H9 (cell line): ENCODE measurements at regions not wholly inside any gene's neighbourhood (a gene's known extent, or its start where the extent isn't known, plus 50 kb on each side); places are given as distances from the start of the nearest gene placed in this dataset.

Experiments used
- DNase-seq: peaks from one replicate; pipeline ENCODE4 v3.0.0-alpha.2; 2017
- H2AFZ ChIP-seq: one replicate; pipeline ENCODE4 v1.6.1; 2013; ENCODE audit warnings: mild to moderate bottlenecking, low read length, control low read depth, moderate library complexity
- H2AK5ac ChIP-seq: 2 replicates; pipeline ENCODE4 v1.6.1; 2013; ENCODE audit warnings: low read length, control low read depth, mixed read lengths; ENCODE audit not compliant: insufficient read length
- H2BK120ac ChIP-seq: one replicate; pipeline ENCODE4 v1.6.1; 2013; ENCODE audit warnings: low read depth, mild to moderate bottlenecking, low read length, control low read depth, inconsistent platforms; ENCODE audit not compliant: poor library complexity, severe bottlenecking
- H2BK12ac ChIP-seq: 2 replicates; pipeline ENCODE4 v1.6.1; 2013; ENCODE audit warnings: low read length, control low read depth, mixed read lengths, low read depth; ENCODE audit not compliant: insufficient read length
- H2BK15ac ChIP-seq: 2 replicates; pipeline ENCODE4 v1.6.1; 2013; ENCODE audit warnings: low read depth, low read length, control low read depth
- H2BK20ac ChIP-seq: one replicate; pipeline ENCODE4 v1.6.1; 2013; ENCODE audit warnings: low read depth, mild to moderate bottlenecking, low read length, control low read depth, inconsistent platforms; ENCODE audit not compliant: poor library complexity, severe bottlenecking
- H2BK5ac ChIP-seq: 2 replicates; pipeline ENCODE4 v1.6.1; 2013; ENCODE audit warnings: low read length, control low read depth, mixed read lengths; ENCODE audit not compliant: insufficient read length
- H3K14ac ChIP-seq: 2 replicates; pipeline ENCODE4 v1.6.1; 2013; ENCODE audit warnings: low read length, control low read depth; ENCODE audit not compliant: insufficient read depth
- H3K18ac ChIP-seq: 2 replicates; pipeline ENCODE4 v1.6.1; 2013; ENCODE audit warnings: low read depth, mild to moderate bottlenecking, mixed read lengths, low read length, control low read depth; ENCODE audit not compliant: insufficient read length
- H3K23ac ChIP-seq: 2 replicates; pipeline ENCODE4 v1.6.1; 2013; ENCODE audit warnings: low read length, control low read depth, mixed read lengths, low read depth; ENCODE audit not compliant: insufficient read length
- H3K23me2 ChIP-seq: 2 replicates; pipeline ENCODE4 v1.6.1; 2013; ENCODE audit warnings: low read depth, mild to moderate bottlenecking, mixed read lengths, low read length, control low read depth; ENCODE audit not compliant: insufficient read length, poor library complexity, severe bottlenecking
- H3K27ac ChIP-seq: 2 replicates; pipeline ENCODE4 v1.5.1; 2013; ENCODE audit warnings: low read length, control low read depth, mixed read lengths, low read depth; ENCODE audit not compliant: insufficient read length
- H3K27me3 ChIP-seq: 2 replicates; pipeline ENCODE4 v1.6.1; 2013; ENCODE audit warnings: low read length, control low read depth, inconsistent platforms; ENCODE audit not compliant: insufficient read depth
- H3K4ac ChIP-seq: 2 replicates; pipeline ENCODE4 v1.6.1; 2013; ENCODE audit warnings: low read depth, mild to moderate bottlenecking, control low read depth, inconsistent platforms, low read length, moderate library complexity
- H3K4me1 ChIP-seq: 2 replicates; pipeline ENCODE4 v1.6.1; 2013; ENCODE audit warnings: low read length, control low read depth, inconsistent platforms; ENCODE audit not compliant: insufficient read depth
- H3K4me2 ChIP-seq: 2 replicates; pipeline ENCODE4 v1.6.1; 2013; ENCODE audit warnings: low read length, control low read depth, mixed read lengths; ENCODE audit not compliant: insufficient read length, insufficient read depth
- H3K56ac ChIP-seq: 2 replicates; pipeline ENCODE4 v1.6.1; 2013; ENCODE audit warnings: low read depth, mild to moderate bottlenecking, mixed read lengths, low read length, control low read depth; ENCODE audit not compliant: insufficient read length
- H3K79me1 ChIP-seq: 2 replicates; pipeline ENCODE4 v1.6.1; 2013; ENCODE audit warnings: low read depth, mild to moderate bottlenecking, moderate library complexity, low read length, control low read depth, inconsistent platforms; ENCODE audit not compliant: insufficient read depth, poor library complexity, severe bottlenecking
- H3K79me2 ChIP-seq: 2 replicates; pipeline ENCODE4 v1.6.1; 2013; ENCODE audit warnings: low read length, control low read depth, inconsistent platforms; ENCODE audit not compliant: insufficient read depth
- H3K9ac ChIP-seq: 2 replicates; pipeline ENCODE4 v1.6.1; 2013; ENCODE audit warnings: low read length, control low read depth, mixed read lengths; ENCODE audit not compliant: insufficient read length; ENCODE audit errors: extremely low read depth
- H3K9me3 ChIP-seq: one replicate; pipeline ENCODE4 v1.6.1; 2013; ENCODE audit warnings: low read depth, low read length, inconsistent platforms; ENCODE audit not compliant: control insufficient read depth
- H3T11ph ChIP-seq: one replicate; pipeline ENCODE4 v1.6.1; 2013; ENCODE audit warnings: mild to moderate bottlenecking, low read length, control low read depth, inconsistent platforms
- H4K20me1 ChIP-seq: one replicate; pipeline ENCODE4 v1.6.1; 2013; ENCODE audit not compliant: control insufficient read depth, insufficient read length, insufficient read depth
- H4K5ac ChIP-seq: 2 replicates; pipeline ENCODE4 v1.6.1; 2013; ENCODE audit warnings: low read depth, mild to moderate bottlenecking, mixed read lengths, low read length, control low read depth; ENCODE audit not compliant: insufficient read length
- H4K8ac ChIP-seq: replicated peaks from 2 replicates; pipeline ENCODE4 v1.6.1; 2013; ENCODE audit warnings: low read length, control low read depth, mixed read lengths, low read depth; ENCODE audit not compliant: insufficient read length
- H4K91ac ChIP-seq: 2 replicates; pipeline ENCODE4 v1.6.1; 2013; ENCODE audit warnings: low read depth, mild to moderate bottlenecking, moderate library complexity, mixed read lengths, low read length, control low read depth; ENCODE audit not compliant: insufficient read length
- H3K27ac Mint-ChIP-seq, 3 experiments: 2 replicates in 2 of 3; 3 replicates in 1 of 3; pipeline ENCODE4 v1.8.0; 2020 to 2021; ENCODE audit warnings: mixed read lengths in 3 of 3, mild to moderate bottlenecking in 1 of 3, moderate library complexity in 1 of 3
- H3K27me3 Mint-ChIP-seq: 2 replicates; pipeline ENCODE4 v1.8.0; 2021; ENCODE audit warnings: low read depth, mild to moderate bottlenecking, moderate library complexity, mixed read lengths
- H3K36me3 Mint-ChIP-seq, 3 experiments: 2 replicates in 2 of 3; 3 replicates in 1 of 3; pipeline ENCODE4 v1.8.0; 2020 to 2021; ENCODE audit warnings: low read depth in 3 of 3, mixed read lengths in 3 of 3; ENCODE audit not compliant: insufficient read depth in 1 of 3
- H3K4me1 Mint-ChIP-seq, 2 experiments: 2 replicates each; pipeline ENCODE4 v1.8.0; 2020; ENCODE audit warnings: mixed read lengths in 2 of 2
- H3K4me3 Mint-ChIP-seq, 2 experiments: 2 replicates in 1 of 2; 3 replicates in 1 of 2; pipeline ENCODE4 v1.8.0; 2020 to 2021; ENCODE audit warnings: mild to moderate bottlenecking in 2 of 2, mixed read lengths in 2 of 2, moderate library complexity in 1 of 2
- H3K9me3 Mint-ChIP-seq, 2 experiments: 2 replicates in 1 of 2; 3 replicates in 1 of 2; pipeline ENCODE4 v1.8.0; 2020; ENCODE audit warnings: mild to moderate bottlenecking in 2 of 2, mixed read lengths in 2 of 2, moderate library complexity in 1 of 2
- CTCF ChIP-seq: fragments of 200-600 bp; sonication (generic); conservative IDR thresholded peaks from 3 replicates; pipeline ENCODE4 v1.8.0; 2021; ENCODE audit warnings: antibody characterized with exemption, mild to moderate bottlenecking
- WGBS: extraction: QIAGEN DNeasy Blood & Tissue Kit; methylation state at CpG from one replicate; pipeline ENCODE4 v1.1.7; 2013; ENCODE audit warnings: missing lambda C conversion rate, low lambda C conversion rate, mixed read lengths; ENCODE audit not compliant: insufficient read length; ENCODE audit errors: extremely low coverage; 5-methylcytosine and 5-hydroxymethylcytosine counted together

DNA sequence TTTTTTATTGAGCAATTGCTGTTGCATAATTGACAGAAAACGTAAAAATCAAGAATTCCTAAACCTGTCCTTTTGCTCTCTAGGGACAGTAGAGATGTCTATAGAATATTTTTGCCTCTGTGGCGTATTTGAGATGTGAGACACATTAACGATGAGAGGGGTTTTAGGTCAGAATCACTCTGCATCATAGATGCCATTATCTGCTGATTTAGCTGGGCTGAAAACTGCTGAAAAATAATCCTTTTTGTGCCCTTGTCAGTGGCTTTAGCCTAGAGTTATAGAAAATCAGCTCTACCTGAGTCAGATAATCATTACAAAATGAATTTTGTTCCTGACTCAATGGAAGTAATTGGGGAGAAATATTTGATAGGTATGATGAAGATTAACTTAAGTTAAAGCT is 767.8 kb upstream of the TENM3 start:
- Histone ChIP-seq H3K18ac (no peak overlapping the region), H2BK12ac (no peak overlapping the region), H3T11ph (no peak overlapping the region), H2AFZ (no peak overlapping the region), H4K5ac (no peak overlapping the region), H3K79me1 (no peaks in the 10 kb centered on the region), H3K4me1 (peaks cover 3% of the 10 kb centered on the region; the same call in 1 of the 2 replicates), H4K91ac (no peak overlapping the region), H3K27ac (no peak overlapping the region), H3K56ac (no peak overlapping the region), H3K4ac (no peak overlapping the region), H3K9ac (no peak overlapping the region), H4K20me1 (no peaks in the 10 kb centered on the region), H2AK5ac (no peak overlapping the region), H2BK15ac (no peak overlapping the region), H3K9me3 (no peaks in the 10 kb centered on the region), H3K23me2 (no peaks in the 10 kb centered on the region), H3K14ac (no peak overlapping the region), H2BK20ac (no peak overlapping the region), H3K4me2 (no peak overlapping the region), H3K79me2 (no peaks in the 10 kb centered on the region), H2BK5ac (no peak overlapping the region), H4K8ac (no peak overlapping the region), H2BK120ac (no peak overlapping the region), H3K23ac (no peak overlapping the region), H3K27me3 (no peaks in the 10 kb centered on the region)
- WGBS, result no CpG with 5 or more reads among the region's 3 CpGs
- Mint-ChIP-seq H3K27ac (no peak overlapping the region), H3K36me3 (no peaks in the 10 kb centered on the region), H3K4me3 (no peak overlapping the region; a peak in 1 of 5 replicates), H3K27me3 (no peaks in the 10 kb centered on the region), H3K9me3 (no peaks in the 10 kb centered on the region), H3K4me1 (peaks cover 31 to 34% of the 10 kb centered on the region in 2 experiments)
- DNase-seq, result no peak
- TF ChIP-seq CTCF, result no peak
